ENCODE measurements at regions not wholly inside any gene's neighbourhood (a gene's known extent, or its start where the extent isn't known, plus 50 kb on each side); places are given as distances from the start of the nearest gene placed in this dataset.

DNA sequence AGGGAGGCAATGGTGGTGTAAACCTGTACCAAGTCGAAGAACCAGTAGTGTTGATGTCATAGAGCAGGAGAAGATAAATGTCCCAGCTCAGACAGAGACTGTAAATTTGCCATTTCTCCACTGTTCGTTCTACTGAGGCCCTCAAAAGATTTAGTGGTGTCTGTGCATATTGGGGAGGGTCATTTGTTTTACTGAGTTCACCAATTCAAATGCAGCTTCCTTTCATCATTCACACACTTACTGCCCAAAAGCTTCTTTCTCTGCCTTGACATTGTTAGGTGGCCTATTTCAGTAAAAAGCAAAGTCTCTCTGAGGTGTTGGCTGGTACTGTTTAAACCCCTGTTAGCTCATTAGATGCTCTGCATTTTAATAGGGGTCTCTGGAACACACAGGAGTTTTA, 86.2 kb upstream of the EDNRB start:
- TF ChIP-seq PRMT3 (CRISPR knock-in tag; IDR thresholded peaks at IDR 0.05; ENCODE audit: borderline replicate concordance, low read depth) (no peak), ZBTB21 (CRISPR knock-in tag; IDR thresholded peaks at IDR 0.05) (no peak)

Measured in HepG2 (cell line).